Fibroblast of gingiva (primary cell): ENCODE measurements at regions not wholly inside any gene's neighbourhood (a gene's known extent, or its start where the extent isn't known, plus 50 kb on each side); places are given as distances from the start of the nearest gene placed in this dataset.
"Not testable (repeated sequence)": the region's sequence is repeated elsewhere in the genome, so short reads cannot be mapped to it uniquely, and the experiment has no call there.

ENCODE experiments used
- DNase-seq: peaks from one replicate; pipeline ENCODE4 v3.0.0-alpha.2; 2011; ENCODE audit warnings: low read depth

DNA sequence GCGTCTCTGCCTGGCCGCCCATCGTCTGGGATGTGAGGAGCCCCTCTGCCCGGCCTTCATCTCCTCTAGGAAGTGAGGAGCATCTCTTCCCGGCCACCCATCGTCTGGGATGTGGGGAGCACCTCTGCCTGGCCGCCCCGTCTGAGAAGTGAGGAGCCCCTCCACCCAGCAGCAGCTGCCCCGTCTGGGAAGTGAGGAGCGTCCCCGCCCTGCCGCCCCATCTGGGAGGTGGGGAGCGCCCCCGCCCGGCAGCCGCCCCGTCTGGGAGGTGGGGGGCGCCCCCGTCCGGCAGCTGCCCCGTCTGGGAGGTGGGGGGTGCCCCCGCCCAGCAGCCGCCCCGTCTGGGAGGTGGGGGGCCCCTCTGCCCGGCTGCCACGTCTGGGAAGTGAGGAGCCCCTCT, 153.7 kb upstream of the MYRIP start:
- DNase-seq = not testable (repeated sequence)

DNA sequence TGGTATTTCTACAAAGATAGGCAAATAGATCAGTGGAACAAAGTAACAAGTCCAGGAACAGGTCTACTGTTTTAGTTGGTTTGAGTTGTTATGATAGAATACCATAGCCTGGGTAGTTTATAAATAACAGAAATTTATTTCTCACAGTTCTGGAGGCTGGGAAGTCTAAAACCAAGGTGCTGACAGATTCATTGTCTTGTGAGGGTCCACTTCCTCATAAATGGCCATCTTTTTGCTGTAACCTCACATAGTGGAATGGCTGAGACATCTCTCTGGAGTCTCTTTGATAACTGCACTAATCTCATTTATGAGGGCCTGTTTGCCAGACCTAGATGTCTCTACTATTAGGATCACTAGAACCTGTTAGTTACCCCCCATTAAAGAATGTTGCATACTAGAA, 152.3 kb upstream of the MYRIP start:
- no peak for DNase-seq

DNA sequence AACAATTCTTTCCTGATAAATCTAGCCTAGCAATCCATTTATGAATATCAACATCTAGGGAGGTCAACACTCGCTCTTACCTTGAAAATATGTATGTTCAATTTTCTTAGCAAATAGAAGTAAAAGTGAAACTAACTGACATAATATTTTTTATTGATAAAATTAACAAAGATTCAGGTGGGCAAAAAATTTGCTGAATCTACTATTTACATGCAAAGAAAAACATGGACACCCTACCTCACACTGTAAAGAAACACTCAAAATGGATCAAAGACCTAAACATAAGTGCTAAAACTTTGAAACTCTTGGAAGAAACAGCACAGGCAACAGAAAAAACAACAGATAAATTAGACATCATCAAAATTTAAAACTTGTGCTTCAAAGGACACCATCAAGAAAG, 151.6 kb upstream of the MYRIP start:
- DNase-seq = no peak

DNA sequence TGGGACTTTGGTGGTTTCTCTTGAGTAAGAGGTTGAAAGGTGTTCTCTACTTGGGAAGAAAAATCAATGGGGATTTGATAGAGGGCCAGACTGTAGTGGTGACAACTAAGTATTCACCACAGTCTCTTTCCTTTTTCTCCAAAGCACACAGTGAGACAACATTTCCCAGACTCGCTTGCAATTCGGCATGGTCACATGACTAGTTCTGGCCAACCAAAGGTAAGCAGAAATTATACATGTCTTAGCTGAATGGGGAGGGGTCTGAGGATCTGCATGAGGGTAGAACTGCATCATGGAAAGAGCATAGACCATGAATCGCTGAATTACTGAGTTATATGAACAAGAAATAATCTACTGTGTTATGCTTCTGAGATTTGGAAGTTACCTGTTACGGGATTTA, 144.5 kb upstream of the MYRIP start:
- DNase-seq = no peak

DNA sequence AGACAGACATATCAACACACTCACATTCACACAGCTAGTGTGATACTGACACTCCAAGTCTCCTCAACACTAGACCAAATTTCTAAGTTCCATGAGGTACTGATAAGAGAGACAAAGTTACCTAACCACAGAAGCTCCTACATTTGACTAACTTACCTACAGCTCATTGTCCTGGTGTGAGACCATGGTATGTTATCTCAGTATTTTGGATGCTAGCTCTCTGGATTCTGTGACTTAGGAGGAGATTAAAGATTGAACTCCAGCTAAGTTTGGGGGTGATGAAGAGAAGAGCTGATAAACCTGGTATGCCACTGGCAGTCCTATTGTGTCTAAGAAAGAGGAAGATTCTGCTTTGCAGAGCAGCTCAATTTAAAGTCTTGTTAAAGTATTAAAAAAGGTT, 144.0 kb upstream of the MYRIP start:
- no peak for DNase-seq

DNA sequence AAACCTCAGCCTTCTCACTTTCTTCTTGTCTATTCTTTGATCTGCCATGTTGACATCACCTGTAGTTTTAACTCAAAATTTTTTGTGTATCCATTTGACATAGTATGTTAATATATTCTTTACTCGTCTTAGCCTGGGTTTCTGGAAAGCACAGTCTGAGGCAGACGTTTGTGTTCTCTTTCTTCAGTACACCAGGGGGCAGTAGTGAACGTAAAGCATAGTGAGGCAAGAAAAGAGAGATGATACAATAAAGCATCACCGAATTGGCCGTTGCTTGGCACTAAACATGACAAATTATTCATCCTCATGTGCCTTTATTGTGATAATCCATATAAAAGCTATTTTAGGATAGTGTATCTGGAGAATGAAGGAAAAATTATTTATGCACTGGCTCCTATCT, 141.0 kb upstream of the MYRIP start:
- DNase-seq = peak; percentile 38

DNA sequence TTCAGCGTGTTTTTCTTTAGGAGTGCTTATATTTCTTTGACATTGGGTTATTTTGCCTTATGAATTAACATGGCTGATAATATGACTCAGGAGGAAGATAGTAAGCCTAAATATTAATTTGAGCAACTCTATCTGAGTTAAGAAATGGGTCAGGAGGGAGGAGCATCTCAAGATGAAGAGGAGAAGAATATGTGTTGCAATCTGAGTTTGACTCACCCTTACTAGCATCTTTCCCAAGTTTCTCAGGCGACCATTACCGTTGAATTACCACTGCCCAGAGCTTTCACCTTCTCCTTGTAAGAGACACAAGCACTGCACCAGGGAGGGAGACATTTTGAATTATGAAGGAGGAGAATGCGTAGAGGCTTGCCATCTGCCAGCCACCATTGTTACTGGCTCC, 138.3 kb upstream of the MYRIP start:
- no peak for DNase-seq

DNA sequence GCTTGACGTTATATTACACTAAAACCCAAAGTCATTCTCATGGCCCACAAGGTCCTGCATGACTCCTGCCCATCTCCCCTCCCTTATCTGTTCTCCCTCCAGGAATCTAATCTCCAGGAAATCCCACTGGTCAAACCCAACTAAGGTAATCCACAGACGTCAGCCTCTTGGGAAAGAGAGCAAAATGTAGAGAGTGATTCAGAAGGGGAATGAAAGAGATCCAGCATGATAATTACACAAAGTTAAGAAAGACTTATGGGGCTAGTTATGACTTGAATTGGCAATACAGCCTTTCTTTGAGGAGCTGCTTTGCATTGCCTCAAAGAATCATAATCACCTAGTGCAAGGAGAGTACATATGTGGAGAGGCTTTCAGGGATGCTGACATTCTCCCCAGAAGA, 137.8 kb upstream of the MYRIP start:
- no peak for DNase-seq

DNA sequence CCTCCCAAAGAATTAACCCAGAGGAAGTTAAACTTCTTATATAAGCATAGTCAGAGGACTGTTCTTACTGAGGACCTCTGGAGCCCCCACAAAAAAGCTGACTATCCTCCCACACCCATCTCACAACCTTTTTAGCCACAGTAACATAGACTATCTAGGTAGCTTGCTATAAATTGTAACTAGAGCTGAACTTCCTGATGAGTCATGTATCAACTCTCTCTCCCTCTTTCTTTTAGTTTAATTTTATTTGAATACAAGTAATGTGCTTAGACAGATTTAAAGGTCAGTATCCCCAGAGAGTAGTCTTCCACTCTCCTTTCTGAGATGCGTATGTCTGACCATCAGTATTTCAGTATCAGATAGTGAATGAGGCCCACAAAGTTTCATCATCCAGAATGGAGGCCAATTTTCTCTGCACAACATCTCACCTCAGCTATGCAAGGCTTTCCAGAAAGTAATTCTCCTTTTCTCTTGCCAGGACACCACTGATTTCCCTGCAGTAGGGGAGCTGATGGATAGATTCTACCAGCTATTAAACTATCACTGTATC, 104.0 kb upstream of the MYRIP start:
- peak; percentile 26 for DNase-seq

DNA sequence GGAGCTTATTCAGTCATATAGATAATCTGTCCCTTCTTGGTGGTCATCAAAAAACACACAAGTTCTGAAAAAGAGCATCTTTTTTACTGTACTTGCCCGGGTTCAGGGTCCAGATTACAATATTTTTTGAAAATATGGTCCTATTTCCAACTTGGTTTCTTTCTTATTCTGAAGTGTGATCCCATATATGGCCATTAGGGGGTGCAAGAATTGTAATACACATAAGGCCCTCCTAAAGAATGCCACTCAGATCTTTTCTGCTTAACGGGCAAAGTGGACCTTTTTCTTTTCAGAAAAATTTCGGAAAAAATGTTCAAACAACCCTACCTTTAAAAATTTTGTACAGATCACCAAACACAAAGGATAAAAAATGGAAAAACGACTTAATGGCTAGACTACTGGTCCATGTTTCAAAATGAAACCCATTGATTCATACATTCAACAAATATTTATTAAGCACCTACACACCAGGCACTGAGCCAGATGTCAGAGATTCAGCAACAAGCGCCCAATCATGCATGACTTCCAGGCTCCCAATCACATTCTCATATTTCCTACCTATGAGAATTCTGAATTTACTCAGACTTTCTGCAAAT, 102.0 kb upstream of the MYRIP start:
- peak; percentile 35 for DNase-seq

DNA sequence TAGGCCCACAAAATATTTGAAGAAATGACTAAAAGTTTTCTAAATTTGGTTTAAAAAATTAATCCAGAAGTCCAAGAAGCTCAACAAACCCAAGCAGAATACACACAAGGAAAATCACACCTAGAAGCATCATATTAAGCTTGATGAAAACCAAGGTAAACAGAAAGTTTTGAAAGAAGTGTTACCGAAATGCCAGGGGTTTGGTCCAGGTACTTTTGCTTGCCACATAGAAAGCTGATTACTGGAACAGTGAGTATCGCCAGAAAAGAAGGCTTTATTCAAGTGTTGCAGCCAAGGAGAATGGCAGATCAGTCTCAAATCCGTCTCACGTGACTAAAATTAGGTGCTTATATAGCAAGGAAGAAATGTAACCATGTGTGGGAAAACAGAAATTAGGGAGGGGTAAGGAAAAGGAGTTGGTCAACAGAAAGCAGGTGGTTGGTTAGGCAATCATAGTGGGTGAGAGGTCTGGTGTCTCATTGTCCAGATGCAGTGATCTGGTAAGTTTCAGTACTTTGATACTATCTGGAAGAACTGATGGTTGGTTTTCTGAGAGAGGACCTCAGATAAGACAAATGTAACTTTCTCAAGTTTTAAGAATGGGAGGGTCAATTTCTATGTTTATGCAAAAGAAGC, 96.9 kb upstream of the MYRIP start:
- DNase-seq = no peak

DNA sequence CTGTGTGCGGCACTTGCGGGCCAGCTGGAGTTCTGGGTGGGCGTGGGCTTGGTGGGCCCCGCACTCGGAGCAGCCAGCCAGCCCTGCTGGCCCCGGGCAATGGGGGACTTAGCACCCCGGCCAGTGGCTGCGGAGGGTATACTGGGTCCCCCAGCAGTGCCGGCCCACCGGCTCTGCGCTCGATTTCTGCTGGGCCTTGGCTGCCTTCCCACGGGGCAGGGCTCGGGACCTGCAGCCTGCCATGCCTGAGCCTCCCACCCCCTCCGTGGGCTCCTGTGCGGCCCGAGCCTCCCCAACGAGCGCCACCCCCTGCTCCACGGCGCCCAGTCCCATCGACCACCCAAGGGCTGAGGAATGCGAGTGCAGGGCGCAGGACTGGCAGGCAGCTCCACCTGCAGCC, 96.1 kb upstream of the MYRIP start:
- DNase-seq = not testable (repeated sequence)

DNA sequence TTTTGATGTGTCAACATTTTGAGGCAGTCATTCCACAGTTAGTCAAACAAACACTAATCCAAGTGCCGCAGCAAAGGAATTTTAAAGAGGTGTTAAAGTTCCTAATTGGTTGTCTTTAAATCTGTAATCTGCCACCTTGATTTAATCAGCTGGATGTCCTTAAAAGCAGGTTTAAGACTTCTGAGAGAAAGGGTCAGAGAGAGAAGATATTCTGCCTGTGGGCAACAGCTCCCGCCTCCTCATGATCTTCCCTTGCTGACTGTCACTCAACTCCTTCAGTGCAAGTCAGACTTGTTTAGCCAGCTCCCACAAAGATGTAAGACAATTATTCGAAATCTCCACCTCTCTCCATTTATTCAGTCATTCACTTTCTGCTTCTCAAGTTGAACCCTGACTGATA, 92.6 kb upstream of the MYRIP start:
- no peak for DNase-seq

DNA sequence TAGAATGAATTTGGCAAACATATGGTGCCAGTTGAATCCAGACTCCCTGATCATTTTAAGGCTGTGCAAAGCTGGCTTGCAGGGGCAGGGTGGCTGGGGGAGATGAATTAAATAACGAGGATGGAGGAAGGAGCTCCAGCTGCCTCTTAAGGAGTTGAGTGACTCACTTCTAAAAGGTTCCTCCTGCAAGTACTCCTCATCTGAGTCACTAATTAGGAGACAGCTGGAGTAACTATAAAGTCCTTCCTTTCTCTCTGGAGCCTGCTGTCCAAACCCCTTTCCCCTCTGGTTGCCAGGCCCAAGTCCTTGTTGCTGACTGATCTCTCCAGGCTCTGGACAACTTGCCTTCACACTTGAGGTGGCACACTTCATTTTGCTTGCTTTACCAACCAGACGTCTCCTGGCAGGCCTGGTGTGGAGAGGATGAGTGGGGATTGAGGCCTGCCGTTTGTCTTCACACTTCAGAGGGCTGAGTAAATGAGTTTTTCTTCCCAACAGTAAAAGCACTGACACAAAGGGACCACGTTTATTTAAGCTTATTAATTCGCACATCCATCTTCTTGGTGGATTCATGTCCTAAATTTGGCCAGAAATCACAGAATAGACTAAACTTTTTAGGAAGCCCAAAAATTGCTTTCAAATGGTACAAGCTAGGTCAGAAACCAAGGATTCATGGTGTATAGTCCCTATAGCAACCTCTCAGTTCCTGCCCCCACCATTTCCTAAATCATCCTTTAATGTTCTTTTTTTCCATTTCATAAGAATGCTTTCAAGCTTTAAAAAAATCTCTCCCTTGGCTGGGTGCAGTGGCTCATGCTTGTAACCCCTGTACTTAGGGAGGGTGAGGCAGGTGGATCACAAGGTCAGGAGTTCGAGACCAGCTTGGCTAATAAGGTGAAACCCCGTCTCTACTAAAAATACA, 90.5 kb upstream of the MYRIP start:
- DNase-seq = peak; percentile 3

DNA sequence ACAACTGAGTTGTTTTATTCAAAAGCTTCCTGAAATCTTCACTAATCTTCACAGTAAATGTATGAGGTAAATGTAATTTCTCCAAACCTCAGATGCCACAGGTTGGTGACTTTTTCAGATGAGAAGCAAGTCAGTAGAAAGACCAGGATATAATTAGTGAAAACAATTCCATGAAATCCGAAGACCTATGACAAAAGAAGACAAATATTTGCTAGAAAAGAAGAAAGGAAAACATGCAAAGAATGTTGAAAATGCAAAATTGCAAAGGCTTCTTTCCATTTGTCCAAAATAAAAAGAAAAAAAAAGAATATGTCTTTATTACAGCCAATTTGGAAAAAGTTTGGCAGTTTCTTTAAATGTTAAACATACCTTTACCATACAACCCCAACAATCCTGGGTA, 88.3 kb upstream of the MYRIP start:
- no peak for DNase-seq

DNA sequence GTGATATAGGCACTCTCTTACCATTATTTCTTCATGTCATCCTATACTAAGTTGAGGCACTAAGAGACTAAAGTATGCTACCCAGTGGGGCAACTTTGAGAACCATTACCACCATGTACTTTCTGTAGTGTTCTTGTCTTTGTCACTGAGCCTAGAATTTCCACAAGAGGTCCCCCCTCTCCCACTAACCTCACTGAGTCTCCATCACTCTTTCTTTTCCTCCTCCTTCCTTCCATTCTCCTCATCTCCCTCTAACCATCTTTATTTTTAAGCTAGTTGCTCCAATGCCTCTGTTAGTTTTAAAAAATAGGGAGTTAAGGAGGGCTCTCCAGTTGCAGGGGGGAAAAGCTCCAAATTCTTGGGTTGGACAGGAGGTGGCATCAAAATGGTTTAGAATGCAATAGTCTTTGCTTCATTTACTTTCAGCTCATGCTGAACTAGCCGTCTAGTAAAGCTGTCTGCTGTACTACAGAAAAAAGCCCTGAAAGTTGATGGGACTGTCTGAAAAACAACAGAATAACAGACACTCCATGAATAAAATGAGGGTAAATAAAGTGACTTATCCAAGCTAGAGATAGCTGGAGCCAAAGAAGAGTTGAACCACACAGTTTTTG, 85.1 kb upstream of the MYRIP start:
- no peak for DNase-seq

DNA sequence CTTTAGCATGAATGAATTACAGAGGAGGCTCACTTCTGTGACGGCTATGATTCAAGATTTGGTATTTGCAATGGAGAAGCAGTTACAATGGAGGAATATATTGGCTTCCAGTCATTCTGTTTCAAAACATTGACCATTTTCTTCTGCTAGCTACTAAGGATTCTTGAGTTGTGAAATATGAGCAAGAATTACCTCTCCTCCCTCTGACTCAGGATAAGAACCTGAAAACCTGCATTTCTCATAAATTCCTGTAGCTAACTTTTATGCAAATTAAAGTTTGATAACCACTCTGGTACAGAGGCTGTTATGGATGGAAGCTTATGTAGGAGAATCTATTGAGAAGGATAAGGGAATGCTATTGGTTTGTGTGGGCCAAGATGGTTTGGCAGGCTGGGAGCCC, 84.1 kb upstream of the MYRIP start:
- DNase-seq = no peak

DNA sequence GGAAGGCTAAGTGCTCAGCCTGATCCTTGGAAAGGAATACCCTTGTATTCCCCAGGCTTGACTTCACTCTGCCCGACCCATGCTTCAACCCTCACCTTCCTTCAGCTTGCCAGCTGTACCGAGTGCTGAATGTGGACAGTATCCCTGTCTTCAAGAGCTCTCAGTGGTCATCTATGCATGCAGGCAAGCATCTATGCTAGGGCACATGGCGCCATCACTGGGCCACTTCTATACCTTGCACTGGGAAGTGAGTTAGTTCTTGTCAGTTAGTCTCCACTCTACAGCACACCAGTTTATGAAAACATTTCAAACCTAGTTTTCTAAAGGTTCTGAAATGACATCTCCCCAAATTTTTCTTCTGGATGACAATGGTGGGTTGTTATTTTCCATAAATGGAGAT, 82.0 kb upstream of the MYRIP start:
- DNase-seq = no peak

DNA sequence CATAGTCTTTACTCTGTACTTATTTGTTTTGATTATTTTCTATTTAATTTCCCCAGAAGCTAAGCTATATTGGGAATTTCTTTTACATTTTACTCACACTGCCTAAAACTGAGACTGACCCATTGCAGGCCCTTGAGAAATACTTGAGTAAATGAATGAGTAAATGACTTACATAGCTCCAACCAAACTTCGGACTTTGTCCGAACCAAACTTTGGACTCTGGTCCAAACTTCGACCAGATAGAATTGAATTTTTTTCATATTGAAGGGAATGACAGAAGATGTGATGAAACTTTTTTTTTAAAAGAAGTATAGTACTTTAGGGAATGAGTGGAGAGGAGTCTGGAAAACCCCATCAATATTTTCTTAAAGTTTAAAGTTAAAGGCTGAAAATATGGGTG, 75.6 kb upstream of the MYRIP start:
- no peak for DNase-seq

DNA sequence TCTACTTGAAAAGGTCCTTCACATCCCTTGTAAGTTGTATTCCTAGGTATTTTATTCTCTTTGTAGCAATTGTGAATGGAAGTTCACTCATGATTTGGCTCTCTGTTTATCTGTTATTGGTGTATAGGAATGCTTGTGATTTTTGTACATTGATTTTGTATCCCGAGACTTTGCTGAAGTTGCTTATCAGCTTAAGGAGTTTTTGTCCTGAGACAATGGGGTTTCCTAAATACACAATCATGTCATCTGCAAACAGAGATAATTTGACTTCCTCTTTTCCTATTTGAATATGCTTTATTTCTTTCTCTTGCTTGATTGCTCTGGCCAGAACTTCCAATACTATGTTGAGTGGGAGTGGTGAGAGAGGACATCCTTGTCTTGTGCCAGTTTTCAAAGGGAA, 69.8 kb upstream of the MYRIP start:
- not testable (repeated sequence) for DNase-seq

DNA sequence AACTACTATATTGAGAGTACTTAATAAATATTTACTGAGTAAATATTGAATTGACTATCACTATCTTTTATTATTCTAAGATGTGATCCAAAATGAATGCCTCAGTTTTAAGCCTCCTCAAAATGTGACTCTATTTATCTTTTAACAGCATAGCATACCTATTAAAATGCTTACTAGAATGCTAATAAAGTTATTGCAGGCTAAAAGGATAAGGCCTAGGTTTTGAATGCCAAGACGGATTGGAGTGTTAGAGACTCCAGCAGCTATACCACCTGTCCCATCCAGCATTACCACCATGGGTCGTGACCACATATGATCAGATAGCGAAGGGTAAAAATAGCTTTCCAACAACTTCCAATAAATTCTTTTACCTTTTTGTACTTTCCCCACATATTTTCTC, 64.7 kb upstream of the MYRIP start:
- no peak for DNase-seq

DNA sequence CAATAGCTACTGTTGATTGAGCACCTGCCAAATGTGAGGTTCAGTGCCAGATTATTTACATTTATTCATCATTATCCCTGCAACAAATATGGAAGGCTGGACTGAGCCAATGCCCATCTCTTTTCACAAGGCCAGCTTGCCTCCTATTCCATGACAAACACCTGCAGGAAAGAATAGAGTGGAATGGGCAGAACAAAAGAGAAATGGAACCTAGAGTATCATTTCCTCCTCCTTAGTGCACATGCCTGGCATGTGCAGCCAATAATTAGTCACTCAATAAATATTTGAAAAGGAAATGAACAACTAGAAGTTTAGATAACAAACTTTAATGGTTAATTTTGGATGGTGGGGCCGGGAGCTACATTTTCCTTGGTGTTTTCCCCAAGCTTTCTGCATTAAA, 61.4 kb upstream of the MYRIP start:
- no peak for DNase-seq

DNA sequence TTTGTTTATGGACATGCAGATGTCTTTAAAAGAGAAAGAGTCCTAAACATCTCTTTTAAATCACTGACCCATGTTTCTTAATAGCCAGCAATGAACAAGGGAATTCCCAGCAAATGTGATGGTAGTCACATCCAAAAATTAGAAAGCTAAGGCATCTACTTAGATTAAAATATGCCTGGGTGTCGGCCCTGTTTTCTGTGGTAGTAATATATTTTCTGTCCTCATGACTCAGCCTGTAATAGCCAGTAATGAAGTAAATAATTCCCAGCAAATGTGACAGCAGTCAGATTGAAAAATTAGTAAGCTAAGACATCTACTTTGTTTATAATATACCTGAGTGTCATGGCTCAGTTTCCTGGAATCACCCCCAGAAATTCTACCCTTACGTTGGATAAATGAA, 60.6 kb upstream of the MYRIP start:
- no peak for DNase-seq
